ENCODE measurements at regions not wholly inside any gene's neighbourhood (a gene's known extent, or its start where the extent isn't known, plus 50 kb on each side); places are given as distances from the start of the nearest gene placed in this dataset.

DNA sequence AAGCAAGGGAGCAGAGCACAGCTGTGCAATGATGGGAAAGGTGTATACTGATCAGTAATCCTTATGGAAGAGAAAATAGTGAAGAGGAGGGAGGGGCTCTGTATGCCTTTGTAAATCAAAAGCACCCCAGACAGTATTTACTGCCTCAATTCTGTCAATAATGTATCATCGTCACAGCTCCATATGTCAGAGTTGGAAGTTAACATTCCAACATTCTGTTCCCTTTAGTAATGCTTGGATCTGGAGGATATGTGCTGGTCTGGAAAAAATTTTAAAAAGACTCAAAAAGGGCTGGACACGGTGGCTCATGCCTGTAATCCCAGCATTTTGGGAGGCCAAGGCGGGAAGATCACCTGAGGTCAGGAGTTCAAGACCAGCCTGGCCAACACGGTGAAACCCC, 310.4 kb downstream of the ACTL7B start:
- Histone ChIP-seq H3K27ac (peak overlapping the region; percentile 45), H4K20me1 (ENCODE audit: insufficient read depth, poor library complexity, severe bottlenecking) (no peaks in the 10 kb centered on the region), H3K9me2 (replicated peaks; ENCODE audit: insufficient read depth) (no peaks in the 10 kb centered on the region), H3K4me1 (ENCODE audit: insufficient read depth) (peaks cover 4% of the 10 kb centered on the region), H3K4me3 (no peak overlapping the region), H3K36me3 (replicated peaks; ENCODE audit: insufficient read depth, low read depth) (no peaks in the 10 kb centered on the region), H2AFZ (no peak overlapping the region), H3K9me3 (ENCODE audit: low read depth) (no peaks in the 10 kb centered on the region), H3K79me2 (no peaks in the 10 kb centered on the region), H3K27me3 (no peaks in the 10 kb centered on the region), H3K4me2 (no peak overlapping the region)
- DNase-seq (ENCODE audit: low spot score) = no peak
- TF ChIP-seq EZH2phosphoT487 (IDR thresholded peaks at IDR 0.05; ENCODE audit: low read depth, severe bottlenecking, unreplicated experiment) = no peak
- TF ChIP-seq, protein P1, sequence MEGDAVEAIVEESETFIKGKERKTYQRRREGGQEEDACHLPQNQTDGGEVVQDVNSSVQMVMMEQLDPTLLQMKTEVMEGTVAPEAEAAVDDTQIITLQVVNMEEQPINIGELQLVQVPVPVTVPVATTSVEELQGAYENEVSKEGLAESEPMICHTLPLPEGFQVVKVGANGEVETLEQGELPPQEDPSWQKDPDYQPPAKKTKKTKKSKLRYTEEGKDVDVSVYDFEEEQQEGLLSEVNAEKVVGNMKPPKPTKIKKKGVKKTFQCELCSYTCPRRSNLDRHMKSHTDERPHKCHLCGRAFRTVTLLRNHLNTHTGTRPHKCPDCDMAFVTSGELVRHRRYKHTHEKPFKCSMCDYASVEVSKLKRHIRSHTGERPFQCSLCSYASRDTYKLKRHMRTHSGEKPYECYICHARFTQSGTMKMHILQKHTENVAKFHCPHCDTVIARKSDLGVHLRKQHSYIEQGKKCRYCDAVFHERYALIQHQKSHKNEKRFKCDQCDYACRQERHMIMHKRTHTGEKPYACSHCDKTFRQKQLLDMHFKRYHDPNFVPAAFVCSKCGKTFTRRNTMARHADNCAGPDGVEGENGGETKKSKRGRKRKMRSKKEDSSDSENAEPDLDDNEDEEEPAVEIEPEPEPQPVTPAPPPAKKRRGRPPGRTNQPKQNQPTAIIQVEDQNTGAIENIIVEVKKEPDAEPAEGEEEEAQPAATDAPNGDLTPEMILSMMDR (IDR thresholded peaks at IDR 0.05; ENCODE audit: poor library complexity) = no peak
- TF ChIP-seq EZH2 (IDR thresholded peaks at IDR 0.05; ENCODE audit: borderline replicate concordance) = no peak
- WGBS (ENCODE audit: low lambda C conversion rate, missing lambda C conversion rate) = 89% methylated on average over 4 of the region's 4 CpGs

- Histone ChIP-seq H3K79me2 (no peaks in the 10 kb centered on the region), H3K36me3 (replicated peaks; ENCODE audit: insufficient read depth, low read depth) (no peaks in the 10 kb centered on the region), H3K4me3 (no peak overlapping the region), H3K4me2 (no peak overlapping the region), H3K27ac (no peak overlapping the region), H3K27me3 (no peaks in the 10 kb centered on the region), H2AFZ (no peak overlapping the region), H3K9me2 (replicated peaks; ENCODE audit: insufficient read depth) (no peaks in the 10 kb centered on the region), H3K4me1 (ENCODE audit: insufficient read depth) (peaks cover 4% of the 10 kb centered on the region), H3K9me3 (ENCODE audit: low read depth) (no peaks in the 10 kb centered on the region), H4K20me1 (ENCODE audit: insufficient read depth, poor library complexity, severe bottlenecking) (no peaks in the 10 kb centered on the region)
- no peak for DNase-seq (ENCODE audit: low spot score)
- 79% methylated on average over 2 of the region's 2 CpGs for WGBS (ENCODE audit: low lambda C conversion rate, missing lambda C conversion rate)
- TF ChIP-seq EZH2phosphoT487 (IDR thresholded peaks at IDR 0.05; ENCODE audit: low read depth, severe bottlenecking, unreplicated experiment) = no peak
- TF ChIP-seq EZH2 (IDR thresholded peaks at IDR 0.05; ENCODE audit: borderline replicate concordance) = no peak
- TF ChIP-seq, protein P1 (IDR thresholded peaks at IDR 0.05; ENCODE audit: poor library complexity) = no peak
Observed at GRCh38 chr9:108544866-108545265, 310.9 kb downstream of the ACTL7B start.

DNA sequence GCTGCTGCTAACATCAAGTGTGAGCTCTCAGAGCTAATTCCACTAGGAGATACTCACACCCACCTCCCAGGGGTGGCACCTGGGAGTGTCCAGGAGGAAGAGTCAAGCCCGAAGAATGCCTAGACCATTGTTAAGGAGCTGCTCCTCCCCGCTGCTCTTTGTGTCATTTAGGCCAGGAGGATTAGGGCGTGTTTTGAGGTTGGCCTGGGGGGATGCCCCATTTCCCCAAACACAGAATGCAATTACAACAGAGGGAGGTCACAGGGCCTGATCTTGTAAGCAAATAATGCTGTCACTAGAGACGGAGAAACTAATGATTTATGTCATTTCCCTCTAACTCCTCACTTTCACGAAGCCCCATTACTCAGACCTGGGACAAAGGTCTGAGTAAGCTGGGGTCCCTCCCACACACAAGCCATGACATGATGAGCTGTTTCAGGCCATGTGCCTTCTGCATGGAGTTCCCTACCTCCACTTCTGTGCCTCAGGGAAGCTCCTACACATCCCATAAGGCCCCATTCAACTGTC, 312.5 kb downstream of the ACTL7B start:
- Histone ChIP-seq H3K9me3 (ENCODE audit: low read depth) (no peaks in the 10 kb centered on the region), H3K4me2 (no peak overlapping the region), H3K79me2 (no peaks in the 10 kb centered on the region), H3K36me3 (replicated peaks; ENCODE audit: insufficient read depth, low read depth) (no peaks in the 10 kb centered on the region), H3K4me1 (ENCODE audit: insufficient read depth) (peaks cover 4% of the 10 kb centered on the region), H3K4me3 (no peak overlapping the region), H2AFZ (no peak overlapping the region), H4K20me1 (ENCODE audit: insufficient read depth, poor library complexity, severe bottlenecking) (no peaks in the 10 kb centered on the region), H3K27me3 (no peaks in the 10 kb centered on the region), H3K27ac (peak overlapping the region; percentile 30), H3K9me2 (replicated peaks; ENCODE audit: insufficient read depth) (no peaks in the 10 kb centered on the region)
- WGBS (ENCODE audit: low lambda C conversion rate, missing lambda C conversion rate) = 54% methylated on average over 5 of the region's 5 CpGs
- peak; percentile 58 for DNase-seq (ENCODE audit: low spot score)
- TF ChIP-seq, protein P1 (IDR thresholded peaks at IDR 0.05; ENCODE audit: poor library complexity) = no peak

GRCh38 chr9:108537756-108538155, 318.0 kb downstream of the ACTL7B start:
- Histone ChIP-seq H3K4me1 (ENCODE audit: insufficient read depth) (no peaks in the 10 kb centered on the region), H3K27ac (no peak overlapping the region), H3K4me2 (no peak overlapping the region), H4K20me1 (ENCODE audit: insufficient read depth, poor library complexity, severe bottlenecking) (no peaks in the 10 kb centered on the region), H3K4me3 (no peak overlapping the region), H2AFZ (no peak overlapping the region), H3K36me3 (replicated peaks; ENCODE audit: insufficient read depth, low read depth) (no peaks in the 10 kb centered on the region), H3K27me3 (no peaks in the 10 kb centered on the region), H3K9me3 (ENCODE audit: low read depth) (no peaks in the 10 kb centered on the region), H3K79me2 (no peaks in the 10 kb centered on the region), H3K9me2 (replicated peaks; ENCODE audit: insufficient read depth) (no peaks in the 10 kb centered on the region)
- TF ChIP-seq EZH2phosphoT487 (IDR thresholded peaks at IDR 0.05; ENCODE audit: low read depth, severe bottlenecking, unreplicated experiment) (no peak), EZH2 (IDR thresholded peaks at IDR 0.05; ENCODE audit: borderline replicate concordance) (no peak)
- TF ChIP-seq, protein P1 (IDR thresholded peaks at IDR 0.05; ENCODE audit: poor library complexity) = no peak
- WGBS (ENCODE audit: low lambda C conversion rate, missing lambda C conversion rate) = 88% methylated on average over 7 of the region's 7 CpGs
- DNase-seq (ENCODE audit: low spot score) = no peak
